ENCODE measurements at regions not wholly inside any gene's neighbourhood (a gene's known extent, or its start where the extent isn't known, plus 50 kb on each side); places are given as distances from the start of the nearest gene placed in this dataset.

GRCh38 chr5:152568016-152568415 is 162.9 kb upstream of the NMUR2 start:
- TF ChIP-seq CTCF (IDR thresholded peaks at IDR 0.05) (no peak), POLR2A (IDR thresholded peaks at IDR 0.05) (no peak)

All from right lobe of liver (tissue), 4 donors.